Stimulated activated CD4-positive, alpha-beta T cell treated with anti-CD3 and anti-CD28 coated beads, Interleukin-15, amount 100 ng/mL, for 24 hours (primary cell): ENCODE measurements at regions not wholly inside any gene's neighbourhood (a gene's known extent, or its start where the extent isn't known, plus 50 kb on each side); places are given as distances from the start of the nearest gene placed in this dataset.

ENCODE experiments used
- DNase-seq: peaks from one replicate; pipeline ENCODE4 v3.0.0-alpha.2; 2020

GRCh38 chr6:166046982-166047381 is 120.7 kb downstream of the TBXT start:
- no peak for DNase-seq

- DNase-seq, result no peak
Observed at GRCh38 chr6:166046226-166046625, 121.4 kb downstream of the TBXT start.

GRCh38 chr6:166045860-166046200 is 121.8 kb downstream of the TBXT start:
- DNase-seq, result no peak

- DNase-seq, result no peak
Observed at GRCh38 chr6:166045173-166045859, 122.3 kb downstream of the TBXT start.

GRCh38 chr6:166041277-166041676 is 126.4 kb downstream of the TBXT start:
- no peak for DNase-seq

- DNase-seq, result no peak
Observed at GRCh38 chr6:166040292-166040691, 127.4 kb downstream of the TBXT start.

GRCh38 chr6:166036316-166037095 is 131.1 kb downstream of the TBXT start:
- DNase-seq, result no peak

GRCh38 chr6:166032366-166033200 is 135.1 kb downstream of the TBXT start:
- no peak for DNase-seq

GRCh38 chr6:166031275-166031674 is 136.4 kb downstream of the TBXT start:
- no peak for DNase-seq

GRCh38 chr6:166029506-166029905 is 138.1 kb downstream of the TBXT start:
- no peak for DNase-seq

- no peak for DNase-seq
Observed at GRCh38 chr6:166027761-166028160, 139.9 kb downstream of the TBXT start.

- DNase-seq, result no peak
Observed at GRCh38 chr6:166026586-166027126, 141.0 kb downstream of the TBXT start.

GRCh38 chr6:166025149-166025898 is 142.3 kb downstream of the TBXT start:
- DNase-seq, result no peak

GRCh38 chr6:166024252-166024651 is 143.4 kb downstream of the TBXT start:
- no peak for DNase-seq

GRCh38 chr6:166023273-166023989 is 144.2 kb downstream of the TBXT start:
- peak; percentile 26 for DNase-seq

GRCh38 chr6:166021429-166021828 is 146.2 kb downstream of the TBXT start:
- DNase-seq, result no peak

- no peak for DNase-seq
Observed at GRCh38 chr6:166019214-166019613, 148.4 kb downstream of the TBXT start.

- DNase-seq, result no peak
Observed at GRCh38 chr6:166017032-166017635, 150.5 kb downstream of the TBXT start.

- DNase-seq, result no peak
Observed at GRCh38 chr6:166014966-166015365, 152.7 kb downstream of the TBXT start.

GRCh38 chr6:166010136-166010960 is 157.3 kb downstream of the TBXT start:
- no peak for DNase-seq
